ENCODE measurements at regions not wholly inside any gene's neighbourhood (a gene's known extent, or its start where the extent isn't known, plus 50 kb on each side); places are given as distances from the start of the nearest gene placed in this dataset.

GRCh38 chr4:189505380-189505779 lies 435.3 kb upstream of the FRG1 start:
- BruUV-seq (replicated peaks): no TSS peak
- TF ChIP-seq EZH2phosphoT487 (IDR thresholded peaks at IDR 0.05; ENCODE audit: borderline replicate concordance, low read length) (no peak), CTCF (conservative IDR thresholded peaks at IDR 0.05; ENCODE audit: low read depth, low read length) (no peak), EZH2 (IDR thresholded peaks at IDR 0.05; ENCODE audit: low read length, unreplicated experiment) (no peak)
- Histone ChIP-seq H3K27me3 (ENCODE audit: low read length) (no peaks in the 10 kb centered on the region), H3K27ac (ENCODE audit: low read length) (no peak overlapping the region), H3F3A (ENCODE audit: low read length, unreplicated experiment) (no peaks in the 10 kb centered on the region), H3K9me2 (replicated peaks; ENCODE audit: low read length) (no peaks in the 10 kb centered on the region), H3K4me3 (ENCODE audit: low read length) (no peak overlapping the region), H4K20me1 (ENCODE audit: low read length) (no peaks in the 10 kb centered on the region), H3K79me2 (ENCODE audit: low read length) (no peaks in the 10 kb centered on the region), H3K36me3 (ENCODE audit: low read depth, low read length) (no peaks in the 10 kb centered on the region), H3K4me1 (ENCODE audit: insufficient read depth, low read length) (no peaks in the 10 kb centered on the region), H2AFZ (ENCODE audit: low read length) (no peak overlapping the region), H3K9me3 (ENCODE audit: low read length) (no peaks in the 10 kb centered on the region), H3K9ac (ENCODE audit: low read length) (no peak overlapping the region), H3K4me2 (ENCODE audit: low read length) (no peak overlapping the region)
- intact Hi-C loops (cut with micrococcal nuclease): no loop called here
- ChIA-PET CTCF (no interaction called here), POLR2A (ENCODE audit: unreplicated experiment) (no interaction called here)
- ATAC-seq (no peak), DNase-seq (no peak)

- no peaks in the 10 kb centered on the region for H3F3A ChIP-seq (ENCODE audit: low read length, unreplicated experiment)
- H3K4me3 ChIP-seq (ENCODE audit: low read length): no peak overlapping the region
- H3K27me3 ChIP-seq (ENCODE audit: low read length): no peaks in the 10 kb centered on the region
- no peaks in the 10 kb centered on the region for H4K20me1 ChIP-seq (ENCODE audit: low read length)
- ChIA-PET POLR2A (ENCODE audit: unreplicated experiment) (no interaction called here), CTCF (no interaction called here)
- no peaks in the 10 kb centered on the region for H3K36me3 ChIP-seq (ENCODE audit: low read depth, low read length)
- no peak overlapping the region for H3K27ac ChIP-seq (ENCODE audit: low read length)
- no peak overlapping the region for H2AFZ ChIP-seq (ENCODE audit: low read length)
- H3K9me3 ChIP-seq (ENCODE audit: low read length): no peaks in the 10 kb centered on the region
- ATAC-seq (no peak), DNase-seq (no peak)
- no peaks in the 10 kb centered on the region for H3K4me1 ChIP-seq (ENCODE audit: insufficient read depth, low read length)
- H3K9ac ChIP-seq (ENCODE audit: low read length): no peak overlapping the region
- BruUV-seq (replicated peaks): no TSS peak
- no peaks in the 10 kb centered on the region for H3K79me2 ChIP-seq (ENCODE audit: low read length)
- intact Hi-C loops (cut with micrococcal nuclease): no loop called here
- no peaks in the 10 kb centered on the region for H3K9me2 ChIP-seq (replicated peaks; ENCODE audit: low read length)
- no peak overlapping the region for H3K4me2 ChIP-seq (ENCODE audit: low read length)
- TF ChIP-seq EZH2 (IDR thresholded peaks at IDR 0.05; ENCODE audit: low read length, unreplicated experiment): no peak
- no peak for TF ChIP-seq EZH2phosphoT487 (IDR thresholded peaks at IDR 0.05; ENCODE audit: borderline replicate concordance, low read length)
- no peak for TF ChIP-seq CTCF (conservative IDR thresholded peaks at IDR 0.05; ENCODE audit: low read depth, low read length)
Observed at GRCh38 chr4:189506080-189506479, 434.6 kb upstream of the FRG1 start.

GRCh38 chr4:189507060-189507459 lies 433.6 kb upstream of the FRG1 start:
- Histone ChIP-seq H2AFZ (ENCODE audit: low read length) (no peak overlapping the region), H3K9me2 (replicated peaks; ENCODE audit: low read length) (no peaks in the 10 kb centered on the region), H3K9ac (ENCODE audit: low read length) (no peak overlapping the region), H3K36me3 (ENCODE audit: low read depth, low read length) (no peaks in the 10 kb centered on the region), H3K4me3 (ENCODE audit: low read length) (no peak overlapping the region), H4K20me1 (ENCODE audit: low read length) (no peaks in the 10 kb centered on the region), H3K9me3 (ENCODE audit: low read length) (no peaks in the 10 kb centered on the region), H3K27me3 (ENCODE audit: low read length) (no peaks in the 10 kb centered on the region), H3K79me2 (ENCODE audit: low read length) (no peaks in the 10 kb centered on the region), H3K4me2 (ENCODE audit: low read length) (no peak overlapping the region), H3F3A (ENCODE audit: low read length, unreplicated experiment) (no peaks in the 10 kb centered on the region), H3K27ac (ENCODE audit: low read length) (no peak overlapping the region), H3K4me1 (ENCODE audit: insufficient read depth, low read length) (no peaks in the 10 kb centered on the region)
- no peak for DNase-seq
- POLR2A ChIA-PET (ENCODE audit: unreplicated experiment): no interaction called here
- BruUV-seq (replicated peaks): no TSS peak
- no peak for ATAC-seq
- intact Hi-C loops (cut with micrococcal nuclease): no loop called here
- CTCF ChIA-PET: no interaction called here
- TF ChIP-seq CTCF (conservative IDR thresholded peaks at IDR 0.05; ENCODE audit: low read depth, low read length) (no peak), EZH2 (IDR thresholded peaks at IDR 0.05; ENCODE audit: low read length, unreplicated experiment) (no peak), EZH2phosphoT487 (IDR thresholded peaks at IDR 0.05; ENCODE audit: borderline replicate concordance, low read length) (no peak)

Measured in PC-3 (cell line).